Ecto neural progenitor cell (in vitro differentiated cells): ENCODE measurements at regions not wholly inside any gene's neighbourhood (a gene's known extent, or its start where the extent isn't known, plus 50 kb on each side); places are given as distances from the start of the nearest gene placed in this dataset.
"Not testable (repeated sequence)": the region's sequence is repeated elsewhere in the genome, so short reads cannot be mapped to it uniquely, and the experiment has no call there.

ENCODE experiments used
- DNase-seq: peaks from one replicate; pipeline ENCODE4 v3.0.0-alpha.2; 2018; ENCODE audit warnings: low spot score

DNA sequence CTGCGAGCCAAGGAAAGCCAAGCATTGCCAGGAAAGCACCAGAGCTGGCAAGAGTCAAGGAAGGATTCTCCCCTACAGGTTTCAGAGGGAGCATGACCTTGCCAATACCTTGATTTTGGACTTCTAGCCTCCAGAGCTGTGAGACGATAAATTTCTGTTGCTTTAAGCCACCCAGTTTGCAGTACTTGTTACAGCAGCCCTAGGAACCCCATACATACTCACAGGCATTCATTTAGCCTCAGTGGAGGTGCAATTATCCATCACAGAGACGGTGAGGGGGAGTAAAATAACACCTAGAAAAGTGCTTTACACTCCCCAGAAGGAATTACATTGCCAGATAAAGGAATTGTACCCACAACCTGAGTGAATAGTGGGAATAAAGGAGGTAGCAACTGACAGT is 167.4 kb upstream of the NFIA start:
- DNase-seq, result no peak

DNA sequence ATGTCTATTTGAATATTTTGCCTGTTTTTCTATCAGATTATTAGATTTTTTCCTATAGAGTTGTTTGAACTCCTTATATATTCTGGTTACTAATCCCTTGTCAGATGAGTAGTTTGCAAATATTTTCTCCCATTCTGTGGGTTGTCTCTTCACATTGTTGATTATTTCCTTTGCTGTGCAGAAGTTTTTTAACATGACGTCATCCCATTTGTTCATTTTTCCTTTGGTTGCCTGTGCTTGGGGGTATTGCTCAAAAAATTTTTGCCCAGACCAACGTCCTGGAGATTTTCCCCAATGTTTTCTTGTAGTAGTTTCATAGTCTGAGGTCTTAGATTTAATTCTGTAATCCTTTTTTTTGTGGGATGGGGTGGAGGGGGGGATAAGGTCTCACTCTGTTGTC is 168.7 kb upstream of the NFIA start:
- not testable (repeated sequence) for DNase-seq

DNA sequence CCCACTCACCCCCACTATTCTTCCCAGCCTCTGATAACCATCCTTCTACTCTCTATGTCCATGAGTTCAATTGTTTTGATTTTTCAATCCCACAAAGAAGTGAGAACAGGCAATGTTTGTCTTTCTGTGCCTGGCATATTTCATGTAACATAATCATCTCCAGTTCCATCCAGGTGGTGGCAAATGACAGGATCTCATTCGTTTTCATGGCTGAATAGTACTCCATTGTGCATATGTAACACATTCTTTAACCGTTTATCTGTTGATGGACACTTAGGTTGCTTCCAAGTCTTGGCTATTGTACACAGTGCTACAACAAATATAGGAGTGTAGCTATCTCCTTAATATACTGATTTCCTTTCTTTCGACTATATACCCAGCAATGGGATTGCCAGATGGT is 169.3 kb upstream of the NFIA start:
- DNase-seq, result no peak

DNA sequence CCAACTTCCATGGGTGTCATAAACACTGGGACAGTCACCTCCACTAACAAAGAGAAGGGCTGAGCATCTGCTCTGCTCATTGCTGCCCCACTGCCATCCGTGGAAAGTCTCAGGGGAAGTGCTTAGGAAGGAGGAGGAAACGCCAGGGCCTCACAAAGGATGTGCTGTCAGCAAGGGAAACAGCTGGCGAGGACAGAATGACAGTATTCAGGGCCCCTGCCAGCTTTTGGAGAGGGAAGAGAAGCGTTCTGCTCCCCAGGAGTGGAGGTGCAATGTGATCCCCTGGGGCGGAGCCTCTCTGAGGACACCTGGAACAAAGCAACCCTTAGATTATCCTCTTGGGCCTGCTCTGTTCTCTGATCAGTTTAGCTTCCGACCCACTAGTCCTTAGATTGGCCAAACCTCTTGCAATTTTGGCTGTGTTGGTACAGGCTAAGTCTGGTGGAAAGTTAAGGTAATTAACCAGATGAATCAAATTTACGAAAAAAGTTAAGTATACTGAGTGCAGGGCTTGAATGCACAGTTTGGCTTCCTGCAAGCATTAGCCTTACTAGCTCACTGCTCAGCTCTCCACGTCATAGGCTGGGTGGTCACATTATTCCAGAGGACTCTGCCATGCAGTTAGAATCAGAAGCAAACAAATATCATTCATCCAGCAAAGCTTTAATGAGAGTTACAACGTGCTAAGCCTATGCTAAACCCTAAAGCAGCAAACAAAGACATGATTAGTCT is 170.2 kb upstream of the NFIA start:
- DNase-seq, result no peak

DNA sequence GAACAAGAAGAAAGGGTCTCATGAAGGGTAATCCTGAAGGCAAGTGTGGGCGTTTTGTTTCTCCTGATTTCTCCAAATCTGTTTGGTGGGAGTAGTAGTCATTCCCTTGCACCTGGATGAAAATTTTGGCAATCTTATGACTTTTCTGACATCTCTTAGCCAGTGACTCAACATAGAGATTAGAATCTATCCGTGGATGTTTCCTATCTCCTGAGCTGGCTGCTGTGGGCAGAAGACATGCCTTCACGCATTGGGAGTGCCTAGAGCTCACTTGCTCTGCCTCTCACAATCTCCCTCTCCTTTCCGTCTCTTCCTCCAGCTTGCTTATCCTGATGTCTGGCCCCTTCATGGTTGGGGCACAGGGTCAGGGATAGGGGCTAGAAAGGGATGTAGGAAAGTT is 174.2 kb upstream of the NFIA start:
- no peak for DNase-seq

DNA sequence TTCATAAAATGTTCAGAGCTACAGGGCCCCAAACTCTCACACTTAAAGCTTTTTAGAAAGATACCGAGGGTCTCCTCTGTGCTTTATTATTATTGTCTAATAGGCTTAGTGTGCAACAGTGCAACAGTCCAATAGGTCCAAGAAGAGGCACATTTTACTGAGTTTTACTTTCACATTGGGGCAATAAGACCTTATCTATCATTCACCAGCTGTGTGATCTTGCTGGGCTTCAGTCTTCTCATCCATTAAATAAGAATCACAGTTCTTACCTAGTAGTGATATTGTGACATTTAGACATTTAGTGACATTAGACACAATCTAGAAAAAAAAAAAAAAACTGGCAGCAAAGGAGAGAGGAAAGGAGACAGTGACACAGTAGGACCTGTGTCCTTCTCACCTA is 175.8 kb upstream of the NFIA start:
- DNase-seq, result no peak

DNA sequence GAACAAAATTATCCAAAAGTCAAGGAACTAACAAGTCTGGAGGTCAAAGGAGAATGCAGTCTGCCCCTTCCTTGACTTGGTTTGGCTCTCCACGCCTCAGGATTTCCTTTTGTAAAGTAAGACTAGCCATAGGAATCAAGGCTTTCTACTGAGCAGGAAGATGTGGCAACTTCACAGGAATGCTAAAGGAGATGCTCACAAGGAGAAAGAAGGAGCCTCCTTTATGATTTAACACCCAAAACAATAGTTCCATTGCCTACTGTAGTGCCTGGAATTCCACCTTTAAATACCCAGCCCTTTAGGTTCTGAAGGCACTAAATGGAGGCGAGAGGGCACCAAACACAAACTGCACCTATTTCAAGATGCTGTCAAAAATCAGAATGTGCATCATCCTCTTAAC is 176.3 kb upstream of the NFIA start:
- no peak for DNase-seq

DNA sequence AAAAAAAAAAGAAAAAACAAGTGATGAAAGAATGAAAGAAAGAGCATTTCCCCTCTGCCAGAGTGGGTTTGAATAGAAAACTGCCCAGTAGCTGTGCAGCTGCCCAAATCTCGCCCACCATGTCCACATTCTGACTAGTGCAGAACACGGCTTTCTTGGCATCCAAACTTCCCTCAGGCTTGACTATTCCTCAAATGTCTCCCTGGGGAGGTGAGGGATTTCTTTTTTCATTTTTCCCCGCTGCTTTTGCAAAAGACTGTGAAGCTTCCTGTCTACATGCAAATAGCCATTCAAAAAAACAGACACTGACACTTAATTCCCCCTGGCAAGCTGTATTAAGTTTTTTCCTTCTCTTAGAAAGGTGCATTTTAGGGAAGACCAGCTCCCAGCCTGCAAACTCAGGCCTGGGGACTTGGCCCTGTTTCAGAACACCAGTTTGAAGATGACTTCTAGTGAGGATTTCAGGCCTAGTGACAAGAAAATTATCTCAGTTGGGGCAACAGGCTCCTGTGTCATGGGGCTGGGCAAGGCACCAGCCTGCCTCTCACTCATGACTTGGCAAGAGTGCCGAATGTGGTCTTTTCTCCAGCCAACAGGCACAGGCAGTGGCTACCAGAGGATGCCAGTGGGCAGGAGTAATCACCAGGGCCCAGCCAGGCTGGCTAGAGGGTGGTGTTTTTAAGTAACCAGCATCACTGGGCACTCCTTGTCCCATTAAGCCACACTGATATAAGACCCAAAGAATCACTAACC is 178.1 kb upstream of the NFIA start:
- DNase-seq, result no peak

DNA sequence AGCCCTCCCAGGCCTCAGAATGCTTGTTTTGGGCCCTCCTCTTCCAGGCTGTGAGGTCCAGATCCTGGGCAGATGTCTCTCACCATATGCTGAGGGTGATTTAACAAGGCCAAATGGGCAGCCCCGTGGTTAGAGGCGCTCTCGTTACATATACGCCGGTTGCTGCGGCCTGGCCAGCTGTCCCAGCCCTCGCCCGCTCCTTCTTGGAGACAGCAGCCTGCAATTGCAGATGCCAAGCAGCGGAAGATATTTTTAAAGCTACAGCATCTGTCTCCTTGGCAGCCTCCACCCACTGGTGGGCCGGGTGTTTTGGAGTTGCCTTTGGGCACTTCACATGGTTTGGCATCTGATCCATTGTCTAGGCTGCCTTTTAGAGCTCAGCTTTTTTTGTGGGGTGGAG is 178.8 kb upstream of the NFIA start:
- DNase-seq, result no peak

DNA sequence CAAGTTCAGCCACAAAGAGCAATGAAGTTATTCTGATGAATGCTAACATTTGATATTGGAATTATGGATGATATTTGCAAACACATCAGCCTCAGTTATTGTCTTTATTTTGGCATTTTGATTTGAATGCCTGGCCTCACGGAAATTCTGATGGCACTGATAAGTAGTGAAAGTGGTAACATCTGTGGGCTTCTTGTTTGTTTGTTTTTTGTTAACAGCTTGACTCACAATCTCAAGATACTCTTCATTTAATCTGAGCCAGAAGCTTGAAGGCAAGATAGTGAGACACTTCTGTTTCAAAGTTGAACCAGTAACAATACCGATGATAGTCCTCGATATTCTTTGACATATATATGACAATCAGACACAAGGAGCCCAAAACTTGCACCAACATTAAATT is 182.9 kb upstream of the NFIA start:
- no peak for DNase-seq

DNA sequence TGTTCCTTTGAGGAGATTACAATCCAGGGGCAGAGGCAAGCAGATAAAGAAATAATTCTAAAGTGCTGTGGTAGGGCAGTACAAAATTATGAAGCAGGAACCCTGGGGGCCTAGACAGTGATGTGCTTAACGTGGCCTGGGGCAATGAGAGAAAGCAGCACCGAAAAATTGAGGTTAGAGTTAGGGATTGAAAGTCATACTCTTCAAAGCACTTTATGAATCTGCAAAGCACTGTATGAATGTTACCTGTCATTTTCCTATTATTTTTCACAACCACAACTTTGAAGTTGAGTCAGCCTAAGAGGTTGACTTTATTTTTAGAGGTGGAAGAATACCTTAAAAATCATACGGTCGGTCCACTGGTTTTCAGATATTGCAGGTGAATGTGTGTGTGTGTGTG is 183.4 kb upstream of the NFIA start:
- no peak for DNase-seq

DNA sequence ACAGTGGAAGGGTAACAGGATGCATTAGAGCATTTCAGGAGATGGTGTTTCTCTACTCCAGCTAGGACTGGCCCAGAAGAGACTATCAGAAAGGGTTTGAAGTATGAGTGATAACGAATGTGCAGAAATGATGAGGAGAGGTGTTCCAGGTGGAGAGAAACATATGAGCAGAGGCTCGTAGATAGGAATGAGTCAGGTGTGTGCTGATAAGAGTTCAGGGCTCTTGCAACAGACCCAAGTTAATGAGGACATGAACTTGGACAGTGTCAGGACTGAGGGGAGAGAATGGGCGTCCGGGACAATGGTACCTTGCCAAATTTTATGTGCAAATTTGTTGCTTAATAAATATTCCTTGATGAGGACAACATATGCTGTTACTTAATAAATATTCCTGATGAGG is 183.9 kb upstream of the NFIA start:
- no peak for DNase-seq

DNA sequence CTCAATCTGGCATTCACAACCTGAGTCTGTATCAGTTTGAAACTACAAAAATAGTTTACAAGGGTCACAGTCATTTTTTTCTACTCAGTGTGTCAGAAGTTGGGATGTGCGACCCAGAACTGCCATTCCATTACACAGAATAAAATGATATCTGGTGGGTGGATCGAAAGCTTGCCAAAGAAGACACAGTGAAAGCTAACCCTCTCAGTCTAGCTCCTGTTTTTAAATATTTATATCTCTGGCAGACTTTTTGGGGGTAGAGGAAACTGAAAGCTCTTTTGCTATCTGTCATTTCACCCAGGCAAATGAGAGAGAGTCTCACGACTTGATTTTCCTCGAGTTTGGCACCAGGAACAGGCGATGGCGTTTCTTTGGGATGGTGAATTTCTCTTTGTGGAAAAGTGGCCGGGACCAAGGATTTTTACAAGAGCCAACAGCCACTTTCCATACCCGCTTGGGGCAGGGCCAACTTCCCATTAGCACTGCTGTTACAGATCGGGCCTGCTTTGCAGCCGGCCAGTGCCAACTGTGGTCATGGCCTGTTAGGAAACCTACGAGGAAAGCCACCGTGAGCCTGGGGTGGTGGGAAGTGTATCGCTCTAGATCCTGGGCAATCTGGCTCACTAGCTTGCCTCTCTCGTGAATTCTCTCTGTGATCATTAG is 185.5 kb upstream of the NFIA start:
- DNase-seq, result no peak

DNA sequence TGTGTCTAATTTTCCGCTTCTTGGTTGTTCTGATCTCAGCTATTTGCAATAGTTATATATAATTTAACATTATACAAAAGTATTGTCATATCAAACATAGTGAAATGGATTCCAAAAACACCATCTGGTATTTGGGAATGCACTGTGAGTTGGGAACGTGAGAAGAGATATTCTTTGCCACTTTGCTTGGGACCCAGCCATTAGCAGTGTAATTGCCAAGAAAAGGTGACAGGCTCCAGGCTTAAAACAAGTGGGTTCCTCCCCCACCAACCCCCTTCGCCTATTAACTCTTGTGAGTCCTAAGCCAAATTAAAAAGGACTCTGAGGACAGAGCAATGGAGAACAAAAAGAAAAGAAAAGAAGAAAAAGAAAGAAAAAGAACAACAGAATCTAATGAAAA is 186.7 kb upstream of the NFIA start:
- no peak for DNase-seq

DNA sequence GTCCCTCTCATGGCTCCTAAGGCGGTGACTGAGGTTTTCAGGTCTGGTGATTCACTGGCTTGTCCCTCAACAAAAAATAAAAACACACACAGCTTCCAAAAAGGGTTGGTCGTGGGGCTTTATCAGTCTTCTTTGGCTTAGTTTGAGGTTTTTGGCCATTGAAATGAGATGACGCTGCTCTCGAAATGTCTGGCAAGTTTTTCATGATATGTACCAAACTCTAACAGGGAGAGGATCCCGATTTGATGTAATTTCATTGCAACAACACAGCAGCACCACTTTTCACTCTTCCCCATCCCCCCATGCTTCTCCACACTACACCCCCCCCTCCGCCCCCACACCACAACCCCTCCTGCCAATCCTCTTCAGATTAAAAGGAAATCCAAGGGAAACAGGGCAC is 187.1 kb upstream of the NFIA start:
- no peak for DNase-seq

DNA sequence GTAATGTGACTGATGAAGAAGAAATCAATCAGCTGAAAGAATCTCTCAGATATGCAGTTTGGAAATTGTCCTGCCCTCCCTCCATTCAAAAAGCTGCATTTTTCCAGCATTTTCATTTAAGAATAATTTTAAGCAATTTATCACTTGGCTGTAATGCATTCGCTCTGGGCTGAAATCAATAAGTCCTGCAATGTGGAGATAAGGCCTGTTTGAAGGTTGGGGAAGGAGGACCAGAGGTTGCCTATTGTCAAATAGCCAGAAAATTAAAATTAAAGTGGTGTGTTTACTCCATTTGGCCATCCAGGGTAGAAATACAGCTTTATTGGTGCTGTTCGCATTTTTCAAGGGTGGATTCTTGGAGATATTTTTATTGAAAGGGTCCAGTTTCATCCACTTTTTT is 187.6 kb upstream of the NFIA start:
- no peak for DNase-seq

DNA sequence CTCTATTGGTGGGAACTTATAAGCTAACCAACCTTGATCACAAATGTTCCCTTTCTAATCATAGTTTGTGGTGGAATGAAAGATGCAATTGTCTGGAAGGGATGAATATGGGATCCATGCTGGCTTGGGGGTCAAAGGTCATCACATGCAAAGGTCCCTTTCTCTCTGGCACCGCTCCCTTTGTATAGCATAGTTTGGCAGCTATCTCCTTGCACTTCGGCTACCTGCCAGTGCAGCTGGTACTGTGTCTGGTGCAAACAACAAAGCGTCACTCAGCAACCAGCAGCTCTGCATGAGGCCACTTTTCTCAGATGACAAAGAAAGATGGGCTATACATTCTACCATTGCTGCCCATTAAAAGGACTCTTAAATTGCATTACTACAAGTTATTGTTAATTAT is 188.2 kb upstream of the NFIA start:
- DNase-seq, result no peak

DNA sequence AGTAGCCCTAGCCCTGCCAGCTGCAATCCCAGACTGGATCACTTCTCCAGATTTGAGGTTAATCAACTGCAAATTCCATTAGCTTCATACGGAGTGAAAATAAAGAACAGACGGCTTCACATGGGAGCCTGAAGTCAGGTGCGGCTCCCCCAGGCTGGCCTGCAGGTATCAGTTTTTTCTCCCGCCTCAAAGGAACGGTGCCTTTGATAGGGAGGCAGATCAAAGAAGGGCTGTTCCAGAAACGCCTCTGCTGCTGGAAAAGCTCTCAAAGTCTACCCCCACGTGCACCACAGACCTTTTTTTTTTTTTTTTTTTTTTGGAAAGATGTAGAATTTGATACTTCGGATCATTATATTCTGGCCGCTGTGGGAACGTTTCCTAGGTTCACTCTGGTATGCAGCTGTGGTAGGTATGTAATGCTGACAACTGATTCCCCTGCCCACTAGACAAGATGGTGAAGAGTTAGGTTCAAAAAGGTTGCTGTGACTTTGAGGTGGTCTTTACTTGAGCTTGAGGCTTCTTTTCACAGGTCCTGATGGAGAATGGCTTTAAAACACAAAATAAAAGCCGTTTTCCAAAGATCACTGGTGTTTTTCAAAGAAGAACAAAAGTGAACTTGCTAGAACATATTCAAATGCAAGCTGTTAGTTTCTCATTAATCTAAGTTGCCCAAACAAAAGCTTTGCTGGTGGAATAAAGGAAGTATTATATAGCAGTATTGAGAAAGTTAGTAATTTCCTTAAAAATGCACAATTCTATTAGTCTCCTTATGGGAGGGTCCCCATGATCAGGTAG is 189.0 kb upstream of the NFIA start:
- DNase-seq, result no peak

DNA sequence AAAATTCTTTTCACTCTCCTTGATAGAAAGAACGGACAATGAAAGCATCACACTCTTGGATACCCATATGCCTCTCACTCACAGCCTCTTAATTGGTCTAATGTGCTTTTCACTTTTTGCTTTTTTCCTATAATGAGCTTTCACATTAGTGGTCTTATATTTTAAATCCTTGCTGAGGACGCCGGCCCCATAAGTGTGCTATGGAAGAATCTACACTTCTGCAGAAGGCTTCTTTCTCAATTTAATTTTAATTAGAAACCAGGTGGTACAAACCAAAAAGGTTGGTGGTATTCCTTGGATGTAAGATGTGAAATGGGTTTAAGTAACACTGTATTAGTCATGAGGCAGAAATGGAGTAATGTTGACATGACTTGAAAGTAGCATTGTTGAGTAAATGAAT is 190.6 kb upstream of the NFIA start:
- DNase-seq, result no peak

DNA sequence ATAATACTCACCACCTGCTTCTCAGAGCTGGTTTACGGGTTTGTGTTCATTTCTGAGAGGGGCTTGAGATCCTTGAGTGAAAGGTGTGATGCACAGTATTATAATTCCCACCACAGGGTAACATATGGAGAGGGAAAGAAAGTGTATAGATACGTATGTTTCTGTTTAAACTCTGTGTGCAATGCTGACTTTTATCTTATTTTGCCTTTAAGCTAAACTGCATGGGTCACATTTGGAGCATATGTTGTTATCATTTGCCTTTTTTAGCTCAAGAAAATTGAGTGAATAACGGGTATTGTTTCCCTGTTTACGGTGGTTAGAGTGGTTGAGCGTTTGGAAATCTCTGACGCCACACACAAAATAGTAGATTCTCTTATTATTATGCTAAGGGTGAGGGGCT is 191.1 kb upstream of the NFIA start:
- no peak for DNase-seq

DNA sequence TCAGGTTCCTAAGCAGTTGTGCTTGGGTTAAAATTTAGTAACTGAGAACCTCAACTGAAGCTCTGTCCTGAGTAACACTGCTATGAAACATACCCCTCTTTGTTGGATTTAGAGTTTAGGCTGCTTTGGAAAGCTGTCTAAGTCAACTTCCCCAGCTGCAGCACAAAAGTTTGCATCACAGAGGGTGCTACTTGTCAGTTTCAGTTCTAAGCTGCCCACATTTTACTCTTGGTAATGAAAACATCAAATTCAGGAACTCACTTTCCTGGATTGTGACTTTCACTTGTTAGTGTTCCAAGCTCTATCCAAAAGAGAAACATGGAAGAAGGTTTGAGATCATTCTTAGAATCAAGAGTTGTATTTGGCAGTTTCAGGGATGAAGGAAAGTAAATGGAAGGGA is 191.7 kb upstream of the NFIA start:
- DNase-seq, result no peak

DNA sequence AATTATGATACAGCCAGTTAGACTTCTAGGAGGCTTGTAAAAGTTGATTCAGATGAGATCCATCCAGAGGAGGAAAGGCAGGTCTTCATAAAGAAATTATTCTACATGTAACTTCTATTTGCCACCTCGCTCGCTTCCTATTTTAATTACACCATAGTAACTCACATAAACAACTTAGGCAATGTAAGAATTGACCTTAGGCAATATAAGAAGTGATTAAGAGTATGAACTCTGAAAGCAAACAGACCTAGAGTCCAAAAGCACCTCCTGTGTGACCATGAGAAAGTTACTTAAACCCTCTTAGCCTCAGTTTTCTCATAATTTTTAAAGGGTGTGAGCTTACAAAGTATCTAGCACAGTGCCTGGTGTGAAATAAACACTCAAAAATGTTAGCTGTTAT is 192.7 kb upstream of the NFIA start:
- DNase-seq, result no peak

DNA sequence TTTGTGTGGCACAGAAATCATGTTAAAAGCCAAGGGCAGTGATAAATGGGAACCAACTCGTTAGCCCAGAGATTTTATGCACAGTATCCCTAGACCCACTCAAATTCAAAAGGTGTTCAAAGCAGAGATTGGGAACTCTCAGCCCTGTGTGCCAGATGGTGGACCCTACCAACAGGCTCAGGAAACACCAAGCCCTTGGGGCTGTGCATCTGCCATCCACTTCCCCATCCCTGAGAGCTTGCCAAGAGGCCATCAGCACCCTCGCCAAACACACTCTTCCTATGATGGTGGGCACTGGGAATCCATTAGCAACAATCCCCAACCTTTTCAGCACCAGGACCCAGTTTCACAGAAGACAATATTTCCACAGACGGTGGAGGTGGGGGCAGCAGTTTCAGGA is 194.2 kb upstream of the NFIA start:
- no peak for DNase-seq
